ENCODE measurements at regions not wholly inside any gene's neighbourhood (a gene's known extent, or its start where the extent isn't known, plus 50 kb on each side); places are given as distances from the start of the nearest gene placed in this dataset.

DNA sequence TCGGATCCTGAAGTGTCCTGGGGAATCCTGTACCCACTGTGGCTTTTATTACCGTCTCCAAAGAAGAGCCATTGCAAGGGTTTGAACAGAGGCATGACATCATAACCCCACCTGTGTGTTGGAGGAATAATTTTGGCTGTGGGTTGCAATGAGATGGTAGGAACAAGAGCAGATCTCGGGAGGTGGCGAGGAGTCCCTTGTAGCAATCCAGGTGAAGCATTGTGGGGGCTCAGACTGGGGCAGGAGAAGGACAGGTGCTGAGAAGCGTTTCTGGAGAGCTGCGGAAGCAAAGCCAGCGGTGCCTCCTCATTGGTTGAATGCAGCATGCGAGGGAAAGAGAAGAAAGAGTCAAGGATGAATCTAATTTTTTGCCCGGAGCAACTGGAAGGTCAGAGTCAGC, 382.4 kb downstream of the EFNB2 start:
- TF ChIP-seq, protein P1, sequence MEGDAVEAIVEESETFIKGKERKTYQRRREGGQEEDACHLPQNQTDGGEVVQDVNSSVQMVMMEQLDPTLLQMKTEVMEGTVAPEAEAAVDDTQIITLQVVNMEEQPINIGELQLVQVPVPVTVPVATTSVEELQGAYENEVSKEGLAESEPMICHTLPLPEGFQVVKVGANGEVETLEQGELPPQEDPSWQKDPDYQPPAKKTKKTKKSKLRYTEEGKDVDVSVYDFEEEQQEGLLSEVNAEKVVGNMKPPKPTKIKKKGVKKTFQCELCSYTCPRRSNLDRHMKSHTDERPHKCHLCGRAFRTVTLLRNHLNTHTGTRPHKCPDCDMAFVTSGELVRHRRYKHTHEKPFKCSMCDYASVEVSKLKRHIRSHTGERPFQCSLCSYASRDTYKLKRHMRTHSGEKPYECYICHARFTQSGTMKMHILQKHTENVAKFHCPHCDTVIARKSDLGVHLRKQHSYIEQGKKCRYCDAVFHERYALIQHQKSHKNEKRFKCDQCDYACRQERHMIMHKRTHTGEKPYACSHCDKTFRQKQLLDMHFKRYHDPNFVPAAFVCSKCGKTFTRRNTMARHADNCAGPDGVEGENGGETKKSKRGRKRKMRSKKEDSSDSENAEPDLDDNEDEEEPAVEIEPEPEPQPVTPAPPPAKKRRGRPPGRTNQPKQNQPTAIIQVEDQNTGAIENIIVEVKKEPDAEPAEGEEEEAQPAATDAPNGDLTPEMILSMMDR (IDR thresholded peaks at IDR 0.05 in 2 of 3, conservative IDR thresholded peaks at IDR 0.05 in 1 of 3; ENCODE audit: borderline replicate concordance in 1 of 3, insufficient read depth in 1 of 3, low read depth in 2 of 3, low read length in 2 of 3) = no peak
- TF ChIP-seq RAD21 (IDR thresholded peaks at IDR 0.05; ENCODE audit: low read depth) (no peak), SIN3A (IDR thresholded peaks at IDR 0.05; ENCODE audit: low read depth) (no peak), POLR2A (IDR thresholded peaks at IDR 0.05; ENCODE audit: borderline replicate concordance, extremely low read depth, insufficient read depth, insufficient read length) (no peak), ZNF274 (IDR thresholded peaks at IDR 0.05; ENCODE audit: low read depth, low read length) (no peak), POLR2AphosphoS5 (IDR thresholded peaks at IDR 0.05; ENCODE audit: low read depth, low read length) (no peak), CEBPB (IDR thresholded peaks at IDR 0.05; ENCODE audit: low read depth) (no peak), FOSL1 (IDR thresholded peaks at IDR 0.05; ENCODE audit: low read depth) (no peak)
- TF ChIP-seq, protein P2, sequence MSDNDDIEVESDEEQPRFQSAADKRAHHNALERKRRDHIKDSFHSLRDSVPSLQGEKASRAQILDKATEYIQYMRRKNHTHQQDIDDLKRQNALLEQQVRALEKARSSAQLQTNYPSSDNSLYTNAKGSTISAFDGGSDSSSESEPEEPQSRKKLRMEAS (IDR thresholded peaks at IDR 0.05) = no peak
- TF ChIP-seq, protein P3, sequence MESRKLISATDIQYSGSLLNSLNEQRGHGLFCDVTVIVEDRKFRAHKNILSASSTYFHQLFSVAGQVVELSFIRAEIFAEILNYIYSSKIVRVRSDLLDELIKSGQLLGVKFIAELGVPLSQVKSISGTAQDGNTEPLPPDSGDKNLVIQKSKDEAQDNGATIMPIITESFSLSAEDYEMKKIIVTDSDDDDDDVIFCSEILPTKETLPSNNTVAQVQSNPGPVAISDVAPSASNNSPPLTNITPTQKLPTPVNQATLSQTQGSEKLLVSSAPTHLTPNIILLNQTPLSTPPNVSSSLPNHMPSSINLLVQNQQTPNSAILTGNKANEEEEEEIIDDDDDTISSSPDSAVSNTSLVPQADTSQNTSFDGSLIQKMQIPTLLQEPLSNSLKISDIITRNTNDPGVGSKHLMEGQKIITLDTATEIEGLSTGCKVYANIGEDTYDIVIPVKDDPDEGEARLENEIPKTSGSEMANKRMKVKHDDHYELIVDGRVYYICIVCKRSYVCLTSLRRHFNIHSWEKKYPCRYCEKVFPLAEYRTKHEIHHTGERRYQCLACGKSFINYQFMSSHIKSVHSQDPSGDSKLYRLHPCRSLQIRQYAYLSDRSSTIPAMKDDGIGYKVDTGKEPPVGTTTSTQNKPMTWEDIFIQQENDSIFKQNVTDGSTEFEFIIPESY (IDR thresholded peaks at IDR 0.05; ENCODE audit: extremely low read depth, insufficient replicate concordance, low read length) = no peak

Data from HCT116 (cell line).